NCI-H1092 (cell line): ENCODE measurements at regions not wholly inside any gene's neighbourhood (a gene's known extent, or its start where the extent isn't known, plus 50 kb on each side); places are given as distances from the start of the nearest gene placed in this dataset.
"Not testable (repeated sequence)": the region's sequence is repeated elsewhere in the genome, so short reads cannot be mapped to it uniquely, and the experiment has no call there.

Source experiments
- DNase-seq: peaks from one replicate; lab custom pipeline; 2025; lab: John Stamatoyannopoulos, UW

- DNase-seq: no peak
Measured at GRCh38 chr5:24135536-24135935, 509.2 kb downstream of the CDH10 start.

DNA sequence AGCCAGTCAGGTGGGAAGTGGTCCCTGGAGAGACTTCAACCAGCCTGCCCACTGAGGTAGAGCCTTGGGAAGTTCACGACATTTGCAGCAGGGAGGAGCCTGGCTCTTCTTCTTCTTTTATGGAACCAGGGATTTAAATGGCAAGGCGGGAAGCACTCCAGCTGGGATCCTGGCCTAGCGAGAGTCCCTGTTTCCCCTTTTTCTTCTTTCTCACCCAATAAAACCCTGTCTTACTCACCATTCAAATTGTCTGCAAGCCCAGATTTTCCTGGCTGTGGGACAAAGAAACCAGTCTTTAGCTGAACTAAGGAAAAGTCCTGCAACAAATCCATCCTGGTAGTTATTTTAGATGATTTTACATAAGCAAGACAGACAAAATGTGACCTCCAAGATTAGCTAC lies 503.7 kb downstream of the CDH10 start:
- DNase-seq: no peak

GRCh38 chr5:24142341-24142740 lies 502.4 kb downstream of the CDH10 start:
- DNase-seq: no peak

- DNase-seq: no peak
Measured at GRCh38 chr5:24145806-24146205, 499.0 kb downstream of the CDH10 start.

DNA sequence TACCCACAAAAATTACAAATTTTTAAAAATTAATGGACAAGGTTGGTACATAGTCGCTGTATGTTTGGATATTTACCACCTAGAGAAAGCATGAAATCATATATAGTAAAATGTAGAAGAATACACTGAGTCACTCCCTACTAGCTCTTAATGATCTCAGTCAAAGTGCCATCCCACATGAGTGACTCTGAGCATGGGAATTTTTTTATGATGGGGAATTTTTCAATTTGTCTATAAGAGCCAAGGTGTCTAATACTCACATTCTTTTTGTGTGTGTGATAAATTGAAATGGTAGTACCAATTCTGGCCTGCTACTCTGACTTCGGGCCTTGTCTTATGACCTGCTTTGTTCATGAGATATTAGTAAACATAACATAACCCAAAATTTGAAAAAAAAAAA lies 483.2 kb downstream of the CDH10 start:
- no peak for DNase-seq

GRCh38 chr5:24162343-24162742 lies 482.4 kb downstream of the CDH10 start:
- DNase-seq: no peak

- DNase-seq: no peak
Measured at GRCh38 chr5:24163091-24163490, 481.7 kb downstream of the CDH10 start.

DNA sequence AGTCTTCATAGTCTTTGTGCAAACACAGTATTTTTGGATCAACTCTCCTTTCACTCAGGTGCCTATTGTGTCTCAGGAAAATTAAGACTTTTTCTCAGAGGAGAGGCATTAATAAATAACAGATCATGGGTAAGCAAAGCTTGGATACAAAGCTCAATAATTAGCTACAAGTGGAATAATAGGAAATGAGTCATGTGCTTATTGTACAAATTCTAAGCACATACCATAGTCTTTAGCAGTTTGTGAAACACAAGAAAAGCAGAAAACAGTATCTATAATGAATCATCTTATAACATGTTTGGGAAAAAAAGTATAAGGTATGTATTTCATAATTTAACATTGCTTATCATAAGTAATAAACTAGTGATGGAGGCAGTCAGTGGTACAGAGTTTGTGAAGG lies 477.0 kb downstream of the CDH10 start:
- DNase-seq: no peak

DNA sequence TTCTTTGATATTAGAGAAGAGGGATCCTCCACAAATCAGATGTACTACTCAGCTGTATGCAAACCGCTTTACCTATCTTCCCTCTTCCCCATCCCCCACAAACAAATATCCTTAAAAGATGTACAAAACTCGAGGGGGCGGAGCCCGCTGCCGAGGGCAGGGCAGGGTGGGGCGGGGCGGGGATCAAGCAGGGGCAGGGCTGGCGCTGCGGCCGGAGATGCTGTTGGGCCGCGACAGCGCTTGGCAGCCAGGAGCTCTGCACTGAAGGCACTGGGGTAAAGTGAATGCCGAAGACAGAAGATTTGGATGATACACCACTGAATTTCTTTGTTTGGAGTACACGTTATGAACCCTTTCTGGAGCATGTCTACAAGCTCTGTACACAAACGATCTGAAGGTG lies 474.8 kb downstream of the CDH10 start:
- DNase-seq: no peak

DNA sequence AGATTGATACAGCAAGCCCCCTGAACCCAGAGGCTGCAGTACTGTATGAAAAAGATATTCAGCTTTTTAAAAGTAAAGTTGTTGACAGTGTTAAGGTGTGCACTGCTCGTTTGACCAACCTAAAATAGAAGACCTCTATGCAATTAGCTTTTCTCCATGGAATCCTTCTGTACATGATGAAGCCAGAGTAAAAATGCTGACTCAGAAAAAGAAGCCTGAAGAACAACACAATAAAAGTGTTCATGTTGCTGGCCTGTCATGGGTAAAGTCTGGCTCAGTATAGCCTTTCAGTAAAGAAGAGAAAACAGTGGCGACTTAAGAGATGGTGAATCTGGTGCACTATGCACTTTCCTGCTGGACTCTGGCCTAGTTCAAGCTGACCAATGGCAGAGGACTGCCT lies 473.8 kb downstream of the CDH10 start:
- DNase-seq: not testable (repeated sequence)

DNA sequence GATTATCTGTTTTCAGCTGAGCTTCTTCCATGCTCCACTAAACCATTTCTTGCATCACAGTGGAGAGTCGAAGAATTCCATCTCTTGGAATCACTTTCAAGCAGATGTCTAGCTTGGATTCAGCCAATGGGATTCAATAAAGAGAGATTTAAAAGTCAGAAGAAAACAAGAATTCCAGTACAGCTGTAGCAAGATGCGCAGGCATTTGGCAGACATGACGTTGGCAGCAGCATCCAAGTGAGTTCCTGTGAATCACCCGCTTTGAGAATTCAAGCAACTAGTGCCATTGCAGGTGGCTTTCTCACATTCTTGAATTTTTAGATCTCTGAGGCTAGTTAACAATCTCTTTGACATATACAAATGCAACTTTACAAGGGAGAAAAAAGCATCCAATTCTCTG lies 467.0 kb downstream of the CDH10 start:
- DNase-seq: no peak

GRCh38 chr5:24183981-24184380 lies 460.8 kb downstream of the CDH10 start:
- DNase-seq: no peak

GRCh38 chr5:24188216-24188925 lies 456.4 kb downstream of the CDH10 start:
- no peak for DNase-seq

- DNase-seq: no peak
Measured at GRCh38 chr5:24196789-24197188, 448.0 kb downstream of the CDH10 start.

DNA sequence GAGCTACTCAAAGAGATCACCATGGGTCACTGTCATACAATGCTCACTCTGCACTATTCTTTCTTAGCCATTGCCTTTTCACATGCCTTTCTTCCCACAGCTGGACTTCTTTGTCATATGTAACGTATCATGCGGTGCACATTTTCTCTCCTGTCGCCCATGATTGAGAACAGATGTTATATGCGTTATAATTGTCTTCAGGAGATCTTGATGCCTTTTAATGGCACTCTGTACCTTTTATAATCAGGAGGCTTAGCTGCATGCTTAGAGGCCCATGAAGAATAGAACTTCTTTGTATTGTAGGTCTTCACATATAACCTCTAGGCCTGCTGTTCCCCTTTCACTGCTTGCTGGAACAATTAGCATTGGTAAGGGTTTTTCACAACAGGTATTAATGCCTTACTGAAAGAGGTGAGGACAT lies 436.1 kb downstream of the CDH10 start:
- DNase-seq: no peak

GRCh38 chr5:24215114-24215513 lies 429.7 kb downstream of the CDH10 start:
- no peak for DNase-seq

- no peak for DNase-seq
Measured at GRCh38 chr5:24222876-24223275, 421.9 kb downstream of the CDH10 start.

GRCh38 chr5:24225051-24225450 lies 419.7 kb downstream of the CDH10 start:
- DNase-seq: no peak

GRCh38 chr5:24226479-24226878 lies 418.3 kb downstream of the CDH10 start:
- no peak for DNase-seq

DNA sequence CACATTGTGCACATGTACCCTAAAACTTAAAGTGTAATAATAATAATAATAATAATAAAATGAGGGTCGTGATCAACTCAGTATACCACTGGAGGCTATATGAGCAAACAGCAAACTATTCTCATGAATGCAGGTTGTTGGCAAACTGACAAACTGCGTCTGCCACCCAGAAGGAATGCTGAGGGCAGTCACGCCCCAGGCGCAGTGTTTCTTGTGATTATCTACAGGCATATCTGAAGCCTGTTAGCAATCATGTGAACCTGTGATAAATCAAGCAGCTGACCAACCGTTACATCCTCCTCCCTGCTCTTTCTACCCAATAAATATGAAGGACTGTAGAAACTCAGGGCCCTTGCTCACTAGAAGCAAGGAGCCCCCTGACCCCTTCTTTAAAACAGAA lies 416.9 kb downstream of the CDH10 start:
- not testable (repeated sequence) for DNase-seq

GRCh38 chr5:24232041-24232440 lies 412.7 kb downstream of the CDH10 start:
- DNase-seq: no peak

DNA sequence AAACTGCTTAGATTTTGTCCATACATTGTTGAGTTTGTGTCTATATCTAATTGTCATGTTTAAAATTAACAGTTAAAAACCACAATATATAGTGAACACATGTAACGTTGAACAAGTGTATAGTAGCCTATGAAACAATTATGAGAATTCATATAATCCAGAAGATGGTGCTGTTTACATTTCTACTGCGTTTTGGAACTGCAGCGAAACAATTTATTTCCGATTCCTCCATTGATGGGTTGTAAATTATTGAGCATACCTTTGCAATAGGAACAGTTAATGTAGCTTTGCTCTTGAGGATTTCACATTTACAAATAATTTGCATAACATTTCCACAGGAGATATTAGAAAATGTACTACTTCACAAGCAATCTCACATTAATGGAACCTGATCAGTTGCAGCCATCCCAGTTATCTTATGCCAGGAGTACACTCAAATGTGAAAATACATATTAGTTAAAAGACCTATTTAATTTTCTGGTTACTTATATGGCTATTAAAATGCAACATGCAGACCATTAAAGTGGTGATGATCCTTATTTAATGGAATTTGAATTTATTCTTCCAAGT lies 411.8 kb downstream of the CDH10 start:
- no peak for DNase-seq

- DNase-seq: no peak
Measured at GRCh38 chr5:24235946-24236345, 408.8 kb downstream of the CDH10 start.

GRCh38 chr5:24245821-24246220 lies 399.0 kb downstream of the CDH10 start:
- DNase-seq: no peak
